H1 (cell line): ENCODE measurements at regions not wholly inside any gene's neighbourhood (a gene's known extent, or its start where the extent isn't known, plus 50 kb on each side); places are given as distances from the start of the nearest gene placed in this dataset.

Experiments
- CTCF ChIA-PET: fragments of 300-600 bp; sonication (Branson Sonifier 250); formaldehyde crosslinking; loops from one replicate; lab custom pipeline; 2021; ENCODE audit not compliant: partially characterized antibody; lab: Charles Lee
- POLR2A ChIA-PET: fragments of 300-600 bp; sonication (Branson Sonifier 250); formaldehyde crosslinking; loops from one replicate; lab custom pipeline; 2021; ENCODE audit warnings: inconsistent platforms; ENCODE audit not compliant: partially characterized antibody; lab: Charles Lee
- DNase-seq, 2 experiments: peaks; one replicate each; pipeline versions ENCODE4 v3.0.0 to v3.0.0-alpha.2; 2010 to 2022; ENCODE audit warnings: low spot score in 2 of 2, low read depth in 1 of 2, mixed read lengths in 1 of 2
- FAIRE-seq: peaks from 2 replicates; lab custom pipeline; 2011; peaks lifted over from hg19 to GRCh38; lab: Jason Lieb, UNC
- H2AFZ ChIP-seq: 2 replicates; pipeline ENCODE4 v1.8.1; 2012; ENCODE audit warnings: low read length, inconsistent platforms
- H2AK5ac ChIP-seq: 2 replicates; pipeline ENCODE4 v1.6.1; 2013; ENCODE audit warnings: low read depth, low read length
- H2BK120ac ChIP-seq: replicated peaks from 2 replicates; pipeline ENCODE3; 2013; ENCODE audit warnings: low read depth, low read length, inconsistent platforms
- H2BK12ac ChIP-seq: 2 replicates; pipeline ENCODE4 v1.6.1; 2013; ENCODE audit warnings: low read depth, low read length
- H2BK15ac ChIP-seq: 2 replicates; pipeline ENCODE4 v1.6.1; 2013; ENCODE audit warnings: low read length
- H2BK20ac ChIP-seq: 2 replicates; pipeline ENCODE4 v1.6.1; 2013; ENCODE audit warnings: low read length
- H2BK5ac ChIP-seq: 2 replicates; pipeline ENCODE4 v1.6.1; 2013; ENCODE audit warnings: low read depth, low read length
- H3K14ac ChIP-seq: 2 replicates; pipeline ENCODE4 v1.6.1; 2013; ENCODE audit warnings: inconsistent platforms; ENCODE audit not compliant: insufficient read length
- H3K18ac ChIP-seq: 2 replicates; pipeline ENCODE4 v1.6.1; 2013; ENCODE audit warnings: low read length; ENCODE audit errors: extremely low read depth
- H3K23ac ChIP-seq: 2 replicates; pipeline ENCODE4 v1.6.1; 2013; ENCODE audit warnings: inconsistent platforms; ENCODE audit not compliant: insufficient read length
- H3K23me2 ChIP-seq: 2 replicates; pipeline ENCODE4 v1.6.1; 2013; ENCODE audit warnings: low read depth, low read length
- H3K27ac ChIP-seq: 2 replicates; pipeline ENCODE4 v1.6.1; 2011; ENCODE audit warnings: low read depth, low read length, inconsistent platforms
- H3K27me3 ChIP-seq, 4 experiments: replicated peaks in 1 of 4; 1 replicate in 1 of 4; 2 replicates in 3 of 4; pipeline versions ENCODE4 v1.6.1 to v1.8.1; 2011 to 2013; ENCODE audit warnings: low read length in 3 of 4, mild to moderate bottlenecking in 3 of 4, inconsistent platforms in 2 of 4, mixed read lengths in 2 of 4, moderate library complexity in 1 of 4; ENCODE audit not compliant: control insufficient read depth in 3 of 4, insufficient read depth in 3 of 4; ENCODE audit errors: extremely low read depth in 1 of 4
- H3K36me3 ChIP-seq, 4 experiments: 2 replicates each; pipeline versions ENCODE4 v1.6.1 to v1.8.1; 2011 to 2013; ENCODE audit warnings: mild to moderate bottlenecking in 4 of 4, low read length in 3 of 4, moderate library complexity in 2 of 4, control low read depth in 1 of 4, inconsistent platforms in 1 of 4; ENCODE audit not compliant: insufficient read depth in 4 of 4, control insufficient read depth in 2 of 4
- H3K4ac ChIP-seq: replicated peaks from 2 replicates; pipeline ENCODE3; 2013; ENCODE audit warnings: low read length, low read depth, mixed read lengths, inconsistent platforms; ENCODE audit not compliant: insufficient read length
- H3K4me1 ChIP-seq, 4 experiments: replicated peaks in 1 of 4; 1 replicate in 1 of 4; 2 replicates in 3 of 4; pipeline versions ENCODE4 v1.6.1 to v1.8.1; 2011 to 2013; ENCODE audit warnings: low read length in 3 of 4, inconsistent platforms in 2 of 4, mixed read lengths in 1 of 4; ENCODE audit not compliant: insufficient read depth in 4 of 4, control insufficient read depth in 3 of 4
- H3K4me2 ChIP-seq, 2 experiments: 2 replicates each; pipeline versions ENCODE4 v1.6.1 to v1.8.1; 2011 to 2013; ENCODE audit warnings: low read depth in 2 of 2, low read length in 2 of 2, control low read depth in 1 of 2, inconsistent platforms in 1 of 2, mild to moderate bottlenecking in 1 of 2; ENCODE audit not compliant: insufficient read depth in 1 of 2
- H3K4me3 ChIP-seq, 4 experiments: fragments of 200-600, 300-600 bp in 1 of 4; sonication (generic), shearing (Covaris generic), sonication (Bioruptor Twin) in 1 of 4; 2 replicates each; pipeline versions ENCODE4 v1.5.1 to v1.8.1; 2011 to 2016; ENCODE audit warnings: low read length in 4 of 4, low read depth in 3 of 4, control low read depth in 2 of 4, inconsistent platforms in 2 of 4, mild to moderate bottlenecking in 2 of 4, mixed read lengths in 1 of 4, moderate library complexity in 1 of 4; ENCODE audit not compliant: insufficient read depth in 2 of 4; ENCODE audit errors: extremely low read depth in 1 of 4
- H3K56ac ChIP-seq: replicated peaks from 2 replicates; pipeline ENCODE3; 2013; ENCODE audit warnings: low read depth, mild to moderate bottlenecking, mixed read lengths, low read length, inconsistent platforms; ENCODE audit not compliant: insufficient read length
- H3K79me1 ChIP-seq: 2 replicates; pipeline ENCODE4 v1.6.1; 2013; ENCODE audit warnings: low read depth, low read length, control low read depth
- H3K79me2 ChIP-seq, 2 experiments: 2 replicates each; pipeline versions ENCODE4 v1.6.1 to v1.8.1; 2012 to 2013; ENCODE audit warnings: low read length in 2 of 2, mild to moderate bottlenecking in 2 of 2, inconsistent platforms in 1 of 2; ENCODE audit not compliant: insufficient read depth in 2 of 2, control insufficient read depth in 1 of 2
- H3K9ac ChIP-seq, 4 experiments: replicated peaks in 1 of 4; 1 replicate in 1 of 4; 2 replicates in 3 of 4; pipeline versions ENCODE4 v1.6.1 to v1.8.1; 2011 to 2013; ENCODE audit warnings: low read depth in 3 of 4, low read length in 3 of 4, control low read depth in 2 of 4, mild to moderate bottlenecking in 2 of 4, moderate library complexity in 2 of 4, inconsistent platforms in 1 of 4; ENCODE audit errors: extremely low read depth in 1 of 4
- H3K9me3 ChIP-seq, 2 experiments: 2 replicates each; pipeline versions ENCODE4 v1.6.1 to v1.8.1; 2012 to 2013; ENCODE audit warnings: mild to moderate bottlenecking in 2 of 2, moderate library complexity in 2 of 2, control low read depth in 1 of 2, inconsistent platforms in 1 of 2, low read depth in 1 of 2, low read length in 1 of 2, mixed read lengths in 1 of 2; ENCODE audit not compliant: insufficient read depth in 2 of 2
- H4K20me1 ChIP-seq, 2 experiments: replicated peaks in 1 of 2; 2 replicates each; pipeline versions ENCODE3 to v1.8.1; 2011 to 2013; ENCODE audit warnings: inconsistent platforms in 2 of 2, low read length in 2 of 2, mild to moderate bottlenecking in 1 of 2; ENCODE audit not compliant: insufficient read depth in 2 of 2, control insufficient read depth in 1 of 2
- H4K5ac ChIP-seq: 2 replicates; pipeline ENCODE4 v1.6.1; 2013; ENCODE audit warnings: low read length, low read depth, mixed read lengths, inconsistent platforms; ENCODE audit not compliant: insufficient read length
- H4K8ac ChIP-seq: 2 replicates; pipeline ENCODE4 v1.8.0; 2013; ENCODE audit warnings: mild to moderate bottlenecking, moderate library complexity, low read length, inconsistent platforms; ENCODE audit not compliant: insufficient read depth; ENCODE audit errors: extremely low read depth
- H4K91ac ChIP-seq: replicated peaks from 2 replicates; pipeline ENCODE3; 2013; ENCODE audit warnings: low read length, mixed read lengths, inconsistent platforms; ENCODE audit not compliant: insufficient read length
- EZH2 ChIP-seq: fragments of 200-600 bp; sonication (generic); IDR thresholded peaks from 2 replicates; pipeline ENCODE4 v1.7.1; 2012; ENCODE audit warnings: low read depth, mild to moderate bottlenecking, moderate library complexity, low read length, inconsistent platforms; ENCODE audit not compliant: severe bottlenecking
- KDM4A ChIP-seq: IDR thresholded peaks from one replicate; pipeline ENCODE4 v1.7.1; 2012; ENCODE audit warnings: low read depth, mild to moderate bottlenecking, moderate library complexity, low read length, inconsistent platforms; ENCODE audit not compliant: severe bottlenecking
- POLR2A ChIP-seq, 2 experiments: IDR thresholded peaks; 1 replicate in 1 of 2; 2 replicates in 1 of 2; pipeline ENCODE4 v1.6.1; 2011; ENCODE audit warnings: low read depth in 2 of 2, low read length in 2 of 2, mild to moderate bottlenecking in 2 of 2; ENCODE audit errors: control extremely low read depth in 1 of 2
- RFX5 ChIP-seq: IDR thresholded peaks from 2 replicates; pipeline ENCODE4 v1.6.1; 2011; ENCODE audit warnings: low read depth, low read length, improper control_type of control experiment, borderline replicate concordance
- TCF12 ChIP-seq: IDR thresholded peaks from 2 replicates; pipeline ENCODE4 v1.6.1; 2011; ENCODE audit warnings: low read depth, mild to moderate bottlenecking, low read length
- WGBS, 2 experiments: shearing (Covaris generic) in 1 of 2; methylation state at CpG; one replicate each; pipeline versions ENCODE4 v1.1.6 to v1.1.7; 2013 to 2015; ENCODE audit warnings: low lambda C conversion rate in 2 of 2, mixed read lengths in 2 of 2, inconsistent platforms in 1 of 2, low coverage in 1 of 2, missing lambda C conversion rate in 1 of 2; ENCODE audit not compliant: insufficient replicate concordance in 2 of 2, insufficient coverage in 1 of 2, insufficient read length in 1 of 2; ENCODE audit errors: extremely low coverage in 1 of 2, missing lambda C conversion rate in 1 of 2; 5-methylcytosine and 5-hydroxymethylcytosine counted together

- Histone ChIP-seq H2AK5ac (no peak overlapping the region), H2BK20ac (no peak overlapping the region), H4K5ac (no peak overlapping the region), H3K79me2 (no peaks in the 10 kb centered on the region), H2BK120ac (no peak overlapping the region), H3K36me3 (no peaks in the 10 kb centered on the region), H4K20me1 (no peaks in the 10 kb centered on the region), H2BK15ac (no peak overlapping the region), H3K9me3 (no peaks in the 10 kb centered on the region), H3K23ac (no peak overlapping the region), H3K9ac (no peak overlapping the region), H2BK5ac (no peak overlapping the region), H3K4me1 (peaks cover 0 to 3% (median 0%) of the 10 kb centered on the region in 4 experiments; a peak in 1 of 7 replicates), H3K27ac (no peak overlapping the region), H3K14ac (no peak overlapping the region), H4K8ac (no peak overlapping the region), H2AFZ (no peak overlapping the region), H4K91ac (no peak overlapping the region), H3K4ac (no peak overlapping the region), H3K23me2 (no peaks in the 10 kb centered on the region), H3K27me3 (no peaks in the 10 kb centered on the region), H3K56ac (no peak overlapping the region), H2BK12ac (no peak overlapping the region), H3K79me1 (no peaks in the 10 kb centered on the region), H3K4me2 (no peak overlapping the region), H3K18ac (no peak overlapping the region), H3K4me3 (no peak overlapping the region)
- TF ChIP-seq TCF12 (no peak), EZH2 (no peak), RFX5 (no peak), POLR2A (IDR thresholded peaks at IDR 0.05; ENCODE audit: control extremely low read depth in 1 of 2, low read depth in 2 of 2, low read length in 2 of 2) (no peak), KDM4A (no peak)
- 96% methylated on average over 2 of the region's 2 CpGs; no CpG with 5 or more reads in 1 of the 2 experiments for WGBS, 2 experiments
- FAIRE-seq, result no peak
- POLR2A ChIA-PET, result no interaction called here
- CTCF ChIA-PET, result interaction anchor here (0.6 kb wide), 1 partner anchor 747 kb away, joined by 3 read pairs; no protein-coding TSS in a partner anchor
- DNase-seq, result no peak
Observed at GRCh38 chr10:58086763-58087150, 180.9 kb downstream of the IPMK start.
